GM12864 (cell line): ENCODE measurements at regions not wholly inside any gene's neighbourhood (a gene's known extent, or its start where the extent isn't known, plus 50 kb on each side); places are given as distances from the start of the nearest gene placed in this dataset.

Experiments
- DNase-seq: peaks from one replicate; pipeline ENCODE4 v3.0.0-alpha.2; 2011; ENCODE audit warnings: low read depth
- H3K4me3 ChIP-seq: 2 replicates; pipeline ENCODE4 v1.5.1; 2011; ENCODE audit warnings: mild to moderate bottlenecking, low read depth, low read length, control low read depth
- CTCF ChIP-seq: IDR thresholded peaks from 2 replicates; pipeline ENCODE4 v1.5.1; 2011; ENCODE audit warnings: low read depth, mild to moderate bottlenecking, moderate library complexity, low read length, control low read depth, inconsistent platforms; ENCODE audit errors: missing control alignments

DNA sequence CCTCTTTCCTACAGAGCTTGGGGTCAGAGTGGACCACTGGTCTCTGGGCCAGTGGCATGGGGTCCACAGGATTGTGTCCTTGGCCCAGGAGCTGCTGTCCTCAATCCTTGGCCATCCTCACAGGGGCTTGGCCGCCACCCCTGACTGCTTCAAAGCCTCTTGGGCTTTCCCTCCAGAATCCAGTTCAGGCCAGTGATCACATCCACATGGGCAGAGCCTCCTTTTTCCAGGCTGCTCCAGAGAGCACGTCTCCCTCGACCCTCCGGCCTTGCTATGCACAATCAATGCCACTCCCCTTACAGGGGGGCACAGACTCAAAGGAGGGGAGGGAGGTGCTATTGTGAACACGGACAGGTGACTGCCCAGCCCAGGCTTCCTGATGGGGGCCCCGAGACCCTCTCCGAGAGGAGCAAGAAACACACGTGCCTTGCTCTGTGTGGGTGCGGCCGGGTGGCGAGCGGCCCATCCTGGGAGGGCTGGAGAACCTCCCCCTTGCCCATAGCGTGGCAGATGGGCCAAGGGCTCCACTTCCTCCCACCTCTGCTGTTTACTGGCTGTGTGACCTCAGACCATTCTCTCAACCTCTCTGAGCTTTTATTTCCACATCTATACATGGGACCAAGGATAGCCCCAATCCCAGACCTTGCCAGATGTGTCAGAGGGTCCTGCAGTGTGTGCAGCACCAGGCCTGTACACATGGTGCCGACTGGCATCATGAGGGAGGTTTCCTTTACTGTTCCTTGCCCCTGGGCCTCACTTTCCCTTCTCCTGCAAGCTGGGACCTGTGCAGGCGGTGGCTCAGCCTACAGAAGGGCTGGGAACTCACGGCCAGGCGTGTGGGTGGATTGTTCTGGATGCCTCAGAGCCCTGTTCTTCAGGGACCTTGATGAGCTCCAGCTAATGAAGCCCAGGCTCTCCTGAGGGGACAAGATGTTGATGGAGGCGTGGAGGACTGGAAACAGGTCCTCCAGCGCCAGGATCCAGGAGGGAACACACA, 229.0 kb upstream of the GSE1 start:
- TF ChIP-seq CTCF: no peak
- no peak for DNase-seq
- no peak overlapping the region for H3K4me3 ChIP-seq

- no peak for DNase-seq
- no peak overlapping the region for H3K4me3 ChIP-seq
- no peak for TF ChIP-seq CTCF
Measured at GRCh38 chr16:85384833-85385462, 228.2 kb upstream of the GSE1 start.

DNA sequence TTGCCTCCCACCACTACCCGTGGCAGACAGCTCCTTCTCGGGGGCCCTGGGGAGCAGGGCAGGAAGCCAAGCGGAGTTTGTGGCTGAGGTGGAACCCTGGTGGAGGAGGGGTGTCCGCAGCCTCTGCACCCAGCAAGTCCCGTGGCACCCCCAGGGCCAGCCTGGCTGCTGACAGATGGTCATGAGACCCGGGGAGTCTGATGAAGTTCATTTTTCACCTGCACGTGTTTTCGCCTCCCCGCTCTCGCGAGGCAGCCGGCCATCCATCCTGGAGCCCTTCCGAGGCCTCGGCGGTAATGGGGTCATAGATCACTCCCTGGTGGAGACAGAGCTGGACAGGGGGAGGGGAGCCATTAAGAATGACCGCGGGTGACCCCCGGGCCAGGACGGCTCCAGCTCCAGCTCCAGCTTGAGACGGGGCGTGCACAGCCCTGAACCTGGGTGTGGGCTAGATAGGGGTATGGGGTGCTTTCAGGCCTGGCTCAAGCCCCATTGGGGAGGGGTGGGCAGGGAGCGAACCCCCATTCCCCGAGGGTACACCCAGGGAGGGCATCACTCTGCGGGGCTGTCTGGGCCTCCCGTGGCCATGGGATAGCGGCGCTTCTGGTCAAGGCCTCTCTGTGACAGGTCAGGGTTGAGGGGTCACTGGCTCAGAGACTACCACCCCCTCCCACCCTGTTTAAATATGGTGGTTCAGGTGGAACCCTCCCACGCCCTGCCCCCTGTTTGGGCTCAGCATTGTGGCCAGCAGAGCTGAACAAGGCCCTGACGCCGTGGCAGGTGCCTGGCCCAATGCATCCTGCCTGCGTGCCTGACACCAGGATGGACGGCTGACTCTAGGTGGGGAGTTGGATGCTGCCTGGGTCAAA, 227.4 kb upstream of the GSE1 start:
- no peak for TF ChIP-seq CTCF
- no peak for DNase-seq
- no peak overlapping the region for H3K4me3 ChIP-seq

DNA sequence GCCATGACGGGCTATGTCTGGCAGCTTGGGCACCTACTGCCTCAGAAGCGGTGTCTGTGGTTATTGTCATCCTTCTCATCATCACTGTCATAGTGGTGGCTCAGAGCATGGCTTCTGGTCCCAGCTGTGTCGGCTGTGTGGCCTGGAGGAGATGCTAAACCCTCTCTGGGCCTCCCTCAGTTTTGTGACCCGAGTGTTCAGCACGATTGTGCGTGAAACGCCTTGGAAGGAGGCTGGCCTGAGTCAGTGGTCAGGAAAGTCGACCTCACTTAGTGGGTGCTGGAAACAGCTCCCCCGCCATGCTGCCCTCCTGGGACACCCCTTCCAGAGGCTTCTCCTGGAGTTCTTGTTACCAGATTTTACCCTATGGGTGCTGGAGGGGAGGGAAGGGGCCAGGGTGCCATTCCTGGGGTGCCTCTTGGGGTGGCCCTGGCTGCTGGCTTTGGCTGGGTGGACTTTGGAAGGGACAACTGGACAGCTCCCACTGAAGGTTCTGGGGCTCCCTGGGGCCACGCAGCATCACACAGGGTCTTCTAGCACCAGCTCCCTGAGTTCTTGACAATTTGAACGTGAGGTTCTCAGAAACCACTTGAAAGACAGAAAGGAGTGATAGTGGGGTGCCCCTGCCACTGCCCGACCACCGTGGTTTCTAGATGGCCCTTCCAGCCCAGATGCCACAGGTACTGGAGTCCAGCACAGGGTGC, 226.5 kb upstream of the GSE1 start:
- H3K4me3 ChIP-seq: no peak overlapping the region
- no peak for DNase-seq
- no peak for TF ChIP-seq CTCF

DNA sequence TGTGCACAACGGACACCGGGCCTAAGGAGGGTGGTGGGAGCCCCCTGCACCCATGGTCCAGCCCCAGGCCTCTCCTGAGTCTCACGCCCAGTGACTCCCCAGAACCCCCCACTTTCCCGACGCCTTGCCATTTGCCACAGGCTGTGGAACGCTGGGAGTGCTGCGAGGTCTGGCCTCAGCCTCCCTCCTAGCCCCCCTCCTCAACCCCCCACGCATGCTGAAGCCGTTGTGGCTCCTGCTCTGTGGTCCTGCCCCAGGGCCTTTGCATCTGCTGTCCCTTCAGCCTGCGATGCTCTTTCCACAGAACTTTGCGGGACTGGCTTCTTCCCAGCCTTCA, 226.0 kb upstream of the GSE1 start:
- no peak overlapping the region for H3K4me3 ChIP-seq
- no peak for TF ChIP-seq CTCF
- no peak for DNase-seq

- H3K4me3 ChIP-seq: no peak overlapping the region
- no peak for DNase-seq
- no peak for TF ChIP-seq CTCF
Measured at GRCh38 chr16:85387731-85388295, 225.3 kb upstream of the GSE1 start.
